ENCODE measurements at regions not wholly inside any gene's neighbourhood (a gene's known extent, or its start where the extent isn't known, plus 50 kb on each side); places are given as distances from the start of the nearest gene placed in this dataset.

GRCh38 chrX:3522101-3522650 lies 175.7 kb upstream of the MXRA5 start:
- H2BK120ac ChIP-seq (replicated peaks; ENCODE audit: low read depth, low read length), result no peak overlapping the region
- no peak overlapping the region for H3K27ac ChIP-seq (ENCODE audit: low read depth, low read length)
- H3K4me1 ChIP-seq (replicated peaks in 1 of 4; ENCODE audit: control insufficient read depth in 3 of 4, insufficient read depth in 4 of 4, low read length in 3 of 4), result no peaks in the 10 kb centered on the region
- no peaks in the 10 kb centered on the region for H4K20me1 ChIP-seq (replicated peaks in 1 of 2; ENCODE audit: control insufficient read depth in 1 of 2, insufficient read depth in 2 of 2, low read length in 2 of 2)
- H3K14ac ChIP-seq (ENCODE audit: insufficient read length), result no peak overlapping the region
- H3K18ac ChIP-seq (ENCODE audit: extremely low read depth, low read length), result no peak overlapping the region
- H3K79me1 ChIP-seq (ENCODE audit: low read depth, low read length), result no peaks in the 10 kb centered on the region
- no peak overlapping the region for H2BK20ac ChIP-seq (ENCODE audit: low read length)
- CTCF ChIA-PET (ENCODE audit: partially characterized antibody), result interaction anchor here (0.6 to 1.0 kb wide), 2 partner anchors 9 to 27 kb away, joined by 3 read pairs; no protein-coding TSS in a partner anchor
- H3K23ac ChIP-seq (ENCODE audit: insufficient read length), result no peak overlapping the region
- no peak overlapping the region for H3K4me3 ChIP-seq (ENCODE audit: extremely low read depth in 1 of 4, insufficient read depth in 2 of 4, low read depth in 3 of 4, low read length in 4 of 4)
- H4K91ac ChIP-seq (replicated peaks; ENCODE audit: insufficient read length, low read length), result no peak overlapping the region
- no peak overlapping the region for H2AK5ac ChIP-seq (ENCODE audit: low read depth, low read length)
- H4K5ac ChIP-seq (ENCODE audit: insufficient read length, low read depth, low read length), result no peak overlapping the region
- TF ChIP-seq MAFK (IDR thresholded peaks at IDR 0.05; ENCODE audit: low read depth, low read length), result no peak
- no peak for TF ChIP-seq RAD21 (IDR thresholded peaks at IDR 0.05 in 1 of 2, conservative IDR thresholded peaks at IDR 0.05 in 1 of 2; ENCODE audit: low read depth in 2 of 2, low read length in 2 of 2)
- no peak for TF ChIP-seq CEBPB (IDR thresholded peaks at IDR 0.05; ENCODE audit: low read depth, low read length)
- TF ChIP-seq ZNF274 (IDR thresholded peaks at IDR 0.05; ENCODE audit: borderline replicate concordance, extremely low read depth, low read length), result no peak
- TF ChIP-seq TAF1 (IDR thresholded peaks at IDR 0.05; ENCODE audit: low read depth, low read length), result no peak
- no peak for TF ChIP-seq JUN (IDR thresholded peaks at IDR 0.05; ENCODE audit: low read depth, low read length)
- no peak for TF ChIP-seq ATF2 (IDR thresholded peaks at IDR 0.05; ENCODE audit: low read length)
- no peak for TF ChIP-seq SIN3A (conservative IDR thresholded peaks at IDR 0.05 in 1 of 2, IDR thresholded peaks at IDR 0.05 in 1 of 2; ENCODE audit: low read depth in 1 of 2, low read length in 2 of 2)
- no peak for TF ChIP-seq TBP (IDR thresholded peaks at IDR 0.05; ENCODE audit: low read depth, low read length)
- no peak for TF ChIP-seq CBX8 (IDR thresholded peaks at IDR 0.05; ENCODE audit: borderline replicate concordance, low read depth, low read length)
- TF ChIP-seq SP1 (IDR thresholded peaks at IDR 0.05; ENCODE audit: low read depth, low read length), result no peak
- no peak for TF ChIP-seq KDM1A (IDR thresholded peaks at IDR 0.05; ENCODE audit: borderline replicate concordance, low read length)
- H3K36me3 ChIP-seq (ENCODE audit: control insufficient read depth in 2 of 4, insufficient read depth in 4 of 4, low read length in 3 of 4), result no peaks in the 10 kb centered on the region
- H3K4me2 ChIP-seq (ENCODE audit: insufficient read depth in 1 of 2, low read depth in 2 of 2, low read length in 2 of 2), result no peak overlapping the region
- H3K79me2 ChIP-seq (ENCODE audit: control insufficient read depth in 1 of 2, insufficient read depth in 2 of 2, low read length in 2 of 2), result no peaks in the 10 kb centered on the region
- H3K9ac ChIP-seq (replicated peaks in 1 of 4; ENCODE audit: extremely low read depth in 1 of 4, low read depth in 3 of 4, low read length in 3 of 4), result no peak overlapping the region
- DNase-seq (ENCODE audit: low read depth in 1 of 2, low spot score in 2 of 2), result no peak
- H2BK15ac ChIP-seq (ENCODE audit: low read length), result no peak overlapping the region
- POLR2A ChIA-PET (ENCODE audit: partially characterized antibody), result no interaction called here
- H2BK5ac ChIP-seq (ENCODE audit: low read depth, low read length), result no peak overlapping the region
- FAIRE-seq, result no peak
- no peak overlapping the region for H3K56ac ChIP-seq (replicated peaks; ENCODE audit: insufficient read length, low read depth, low read length)
- WGBS, 2 experiments (ENCODE audit: extremely low coverage in 1 of 2, insufficient coverage in 1 of 2, insufficient read length in 1 of 2, insufficient replicate concordance in 2 of 2, low coverage in 1 of 2, low lambda C conversion rate in 2 of 2, missing lambda C conversion rate in 1 of 2), result 97% methylated on average over 3 of the region's 4 CpGs; no CpG with 5 or more reads in 1 of the 2 experiments
- no peaks in the 10 kb centered on the region for H3K27me3 ChIP-seq (replicated peaks in 1 of 4; ENCODE audit: control insufficient read depth in 3 of 4, extremely low read depth in 1 of 4, insufficient read depth in 3 of 4, low read length in 3 of 4)
- no peak overlapping the region for H3K4ac ChIP-seq (replicated peaks; ENCODE audit: insufficient read length, low read depth, low read length)
- no peaks in the 10 kb centered on the region for H3K9me3 ChIP-seq (ENCODE audit: insufficient read depth in 2 of 2, low read depth in 1 of 2, low read length in 1 of 2)
- H2BK12ac ChIP-seq (ENCODE audit: low read depth, low read length), result no peak overlapping the region
- H4K8ac ChIP-seq (ENCODE audit: extremely low read depth, insufficient read depth, low read length), result no peak overlapping the region
- peaks cover 4% of the 10 kb centered on the region; the same call in 1 of the 2 replicates for H3K23me2 ChIP-seq (ENCODE audit: low read depth, low read length)
- H2AFZ ChIP-seq (ENCODE audit: low read length), result no peak overlapping the region

Measured in H1 (cell line).